ENCODE measurements at regions not wholly inside any gene's neighbourhood (a gene's known extent, or its start where the extent isn't known, plus 50 kb on each side); places are given as distances from the start of the nearest gene placed in this dataset.
A peak's percentile ranks its signal among the peaks of the same experiment; 100 is the strongest.
"Not testable (repeated sequence)": the region's sequence is repeated elsewhere in the genome, so short reads cannot be mapped to it uniquely, and the experiment has no call there.

GRCh38 chr7:58085444-58085843 is 635.5 kb downstream of the ZNF716 start:
- H3K27ac ChIP-seq; H3K4me3 ChIP-seq; DNase-seq; H3K27me3 ChIP-seq; H3K36me3 ChIP-seq (replicated peaks in 1 of 2; ENCODE audit: insufficient read depth in 1 of 2, low read depth in 2 of 2); H3K4me1 ChIP-seq; intact Hi-C loops (cut with DNase I); ATAC-seq; H3K9me3 ChIP-seq: not testable (repeated sequence)
- 51 to 54% methylated on average over 3 of the region's 3 CpGs for WGBS, 2 donors

- TF ChIP-seq CTCF (IDR thresholded peaks at IDR 0.05) (no peak), POLR2A (IDR thresholded peaks at IDR 0.05) (no peak)
These were observed 636.5 kb downstream of the ZNF716 start for GRCh38 chr7:58086461-58086860.

GRCh38 chr7:58086871-58087535 is 637.0 kb downstream of the ZNF716 start:
- TF ChIP-seq POLR2A (IDR thresholded peaks at IDR 0.05) (no peak), CTCF (IDR thresholded peaks at IDR 0.05) (no peak)
- WGBS, 2 donors = 52 to 65% methylated on average over 52 to 65 of the region's 65 CpGs
- Histone ChIP-seq H3K4me1 (no peaks in the 10 kb centered on the region), H3K27ac (no peak overlapping the region), H3K36me3 (replicated peaks in 1 of 2; ENCODE audit: insufficient read depth in 1 of 2, low read depth in 2 of 2) (no peaks in the 10 kb centered on the region), H3K9me3 (peaks cover 0 to 7% (median 0%) of the 10 kb centered on the region in 3 donors), H3K27me3 (no peaks in the 10 kb centered on the region), H3K4me3 (no peak overlapping the region)
- DNase-seq = peak in 1 of 4 donors; percentile 6
- intact Hi-C loops (cut with DNase I) = no loop called here
- ATAC-seq = no peak

More at GRCh38 chr7:58086461-58086860, 636.5 kb downstream of the ZNF716 start:
- 59 to 67% methylated on average over 35 to 39 of the region's 40 CpGs for WGBS, 2 donors
- H3K27ac ChIP-seq = no peak overlapping the region
- H3K4me3 ChIP-seq = no peak overlapping the region
- peaks cover 0 to 7% (median 0%) of the 10 kb centered on the region in 3 donors for H3K9me3 ChIP-seq
- intact Hi-C loops (cut with DNase I) = no loop called here
- H3K4me1 ChIP-seq = no peaks in the 10 kb centered on the region
- ATAC-seq = no peak
- no peaks in the 10 kb centered on the region for H3K27me3 ChIP-seq
- DNase-seq = no peak
- no peaks in the 10 kb centered on the region for H3K36me3 ChIP-seq (replicated peaks in 1 of 2; ENCODE audit: insufficient read depth in 1 of 2, low read depth in 2 of 2)

- 69 to 74% methylated on average over 46 to 50 of the region's 56 CpGs for WGBS, 2 donors
- H3K36me3 ChIP-seq (replicated peaks in 1 of 2; ENCODE audit: insufficient read depth in 1 of 2, low read depth in 2 of 2) = no peaks in the 10 kb centered on the region
- H3K9me3 ChIP-seq = peaks cover 0 to 7% (median 0%) of the 10 kb centered on the region in 3 donors
- TF ChIP-seq POLR2A (IDR thresholded peaks at IDR 0.05) (no peak), CTCF (IDR thresholded peaks at IDR 0.05) (no peak)
- intact Hi-C loops (cut with DNase I) = no loop called here
- ATAC-seq (no peak), DNase-seq (peak in 1 of 4 donors; percentile 6)
- no peak overlapping the region for H3K4me3 ChIP-seq
- H3K4me1 ChIP-seq = no peaks in the 10 kb centered on the region
- no peaks in the 10 kb centered on the region for H3K27me3 ChIP-seq
- no peak overlapping the region for H3K27ac ChIP-seq
These were observed 637.7 kb downstream of the ZNF716 start for GRCh38 chr7:58087536-58088190.

- H3K4me1 ChIP-seq; H3K4me3 ChIP-seq; H3K27ac ChIP-seq; DNase-seq; intact Hi-C loops (cut with DNase I); H3K9me3 ChIP-seq; H3K27me3 ChIP-seq; ATAC-seq; H3K36me3 ChIP-seq (replicated peaks in 1 of 2; ENCODE audit: insufficient read depth in 1 of 2, low read depth in 2 of 2): not testable (repeated sequence)
- WGBS, 2 donors = 66 to 76% methylated on average over 8 to 19 of the region's 19 CpGs
These were observed 638.2 kb downstream of the ZNF716 start for GRCh38 chr7:58088191-58088560.

- H3K4me3 ChIP-seq; ATAC-seq; H3K4me1 ChIP-seq; H3K9me3 ChIP-seq; H3K27me3 ChIP-seq; DNase-seq; H3K36me3 ChIP-seq (replicated peaks in 1 of 2; ENCODE audit: insufficient read depth in 1 of 2, low read depth in 2 of 2); H3K27ac ChIP-seq; intact Hi-C loops (cut with DNase I): not testable (repeated sequence)
- 3 to 5% methylated on average over 1 of the region's 1 CpG for WGBS, 2 donors
These were observed 641.1 kb downstream of the ZNF716 start for GRCh38 chr7:58091063-58091462.

Data from body of pancreas (tissue), 4 donors.